Neural progenitor cell (in vitro differentiated cells): ENCODE measurements at regions not wholly inside any gene's neighbourhood (a gene's known extent, or its start where the extent isn't known, plus 50 kb on each side); places are given as distances from the start of the nearest gene placed in this dataset.

ENCODE experiments used
- EZH2 ChIP-seq: fragments of 200-600 bp; sonication (generic); IDR thresholded peaks from 2 replicates; pipeline ENCODE4 v1.6.1; 2017; ENCODE audit warnings: antibody characterized with exemption, mild to moderate bottlenecking, moderate library complexity
- EZH2phosphoT487 ChIP-seq: fragments of 200-600 bp; sonication (generic); IDR thresholded peaks from 2 replicates; pipeline ENCODE4 v1.6.1; 2017; ENCODE audit warnings: antibody characterized with exemption
- TF ChIP-seq, protein P1 (sequence below): fragments of 200-600 bp; sonication (generic); IDR thresholded peaks from 2 replicates; pipeline ENCODE4 v1.5.1; 2017; ENCODE audit warnings: antibody characterized with exemption, mild to moderate bottlenecking

DNA sequence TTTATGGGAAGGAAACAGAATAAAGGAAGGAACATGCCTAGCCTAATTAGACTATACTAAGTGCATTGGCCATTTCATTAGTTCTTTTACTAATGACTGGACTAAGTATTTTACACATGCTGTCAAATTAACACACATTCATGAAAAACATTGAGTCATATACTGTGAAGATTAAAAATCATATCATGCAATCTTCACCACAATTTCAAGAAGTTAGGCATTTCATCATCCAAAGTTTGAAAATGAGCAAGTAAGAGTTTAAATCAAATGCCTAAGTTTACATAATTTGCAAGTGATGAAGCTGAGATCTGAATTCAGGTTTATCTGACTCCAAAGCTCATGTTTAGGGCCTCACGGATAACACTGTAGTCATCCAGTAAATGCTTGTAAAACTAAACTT, 601.0 kb downstream of the PDCD6IP start:
- TF ChIP-seq EZH2 (no peak), EZH2phosphoT487 (no peak)
- TF ChIP-seq, protein P1, sequence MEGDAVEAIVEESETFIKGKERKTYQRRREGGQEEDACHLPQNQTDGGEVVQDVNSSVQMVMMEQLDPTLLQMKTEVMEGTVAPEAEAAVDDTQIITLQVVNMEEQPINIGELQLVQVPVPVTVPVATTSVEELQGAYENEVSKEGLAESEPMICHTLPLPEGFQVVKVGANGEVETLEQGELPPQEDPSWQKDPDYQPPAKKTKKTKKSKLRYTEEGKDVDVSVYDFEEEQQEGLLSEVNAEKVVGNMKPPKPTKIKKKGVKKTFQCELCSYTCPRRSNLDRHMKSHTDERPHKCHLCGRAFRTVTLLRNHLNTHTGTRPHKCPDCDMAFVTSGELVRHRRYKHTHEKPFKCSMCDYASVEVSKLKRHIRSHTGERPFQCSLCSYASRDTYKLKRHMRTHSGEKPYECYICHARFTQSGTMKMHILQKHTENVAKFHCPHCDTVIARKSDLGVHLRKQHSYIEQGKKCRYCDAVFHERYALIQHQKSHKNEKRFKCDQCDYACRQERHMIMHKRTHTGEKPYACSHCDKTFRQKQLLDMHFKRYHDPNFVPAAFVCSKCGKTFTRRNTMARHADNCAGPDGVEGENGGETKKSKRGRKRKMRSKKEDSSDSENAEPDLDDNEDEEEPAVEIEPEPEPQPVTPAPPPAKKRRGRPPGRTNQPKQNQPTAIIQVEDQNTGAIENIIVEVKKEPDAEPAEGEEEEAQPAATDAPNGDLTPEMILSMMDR, result no peak
